SHP77 treated with DMSO at 0.1 percent for 48 hours (cell line): ENCODE measurements at regions not wholly inside any gene's neighbourhood (a gene's known extent, or its start where the extent isn't known, plus 50 kb on each side); places are given as distances from the start of the nearest gene placed in this dataset.
A peak's percentile ranks its signal among the peaks of the same experiment; 100 is the strongest.
"Not testable (repeated sequence)": the region's sequence is repeated elsewhere in the genome, so short reads cannot be mapped to it uniquely, and the experiment has no call there.

ENCODE experiments used
- DNase-seq: peaks from one replicate; lab custom pipeline; 2025; lab: John Stamatoyannopoulos, UW

DNA sequence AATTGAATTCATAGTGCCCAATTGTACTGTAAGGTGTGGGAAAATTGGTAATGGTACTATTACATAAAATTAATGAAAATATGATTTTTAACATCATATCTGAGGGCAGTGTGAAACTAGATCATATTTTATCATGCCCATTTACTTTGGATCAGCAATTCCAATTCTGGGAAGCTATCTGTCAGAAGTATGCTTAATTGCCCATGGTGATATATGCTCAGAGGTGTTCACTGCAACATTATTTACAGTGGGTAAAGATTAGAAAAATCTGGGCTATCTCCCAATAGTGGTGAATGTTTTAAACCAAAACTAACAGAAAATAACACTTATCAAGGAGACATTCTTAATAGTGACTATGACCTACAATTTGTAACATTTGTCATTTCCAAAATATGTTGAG, 1260.0 kb downstream of the BRINP3 start:
- no peak for DNase-seq

DNA sequence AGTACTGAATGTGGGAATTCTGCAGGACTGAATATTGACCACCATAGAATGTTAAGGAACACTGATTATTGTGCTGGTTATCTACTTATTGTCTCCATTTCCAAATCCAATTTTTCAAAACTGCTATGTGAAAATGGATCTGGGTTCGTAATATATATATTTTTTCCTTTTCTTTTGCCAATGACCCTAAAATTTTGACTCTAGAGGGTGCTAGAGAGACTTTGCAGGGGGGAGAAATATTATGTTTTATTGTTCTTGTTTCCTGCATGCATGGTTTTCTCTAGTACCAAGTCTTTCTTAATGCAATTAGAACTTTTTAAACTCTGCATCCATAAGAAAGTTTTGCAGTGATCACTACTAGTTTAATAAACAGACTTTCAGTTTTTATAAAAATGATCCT, 1256.9 kb downstream of the BRINP3 start:
- DNase-seq = no peak

DNA sequence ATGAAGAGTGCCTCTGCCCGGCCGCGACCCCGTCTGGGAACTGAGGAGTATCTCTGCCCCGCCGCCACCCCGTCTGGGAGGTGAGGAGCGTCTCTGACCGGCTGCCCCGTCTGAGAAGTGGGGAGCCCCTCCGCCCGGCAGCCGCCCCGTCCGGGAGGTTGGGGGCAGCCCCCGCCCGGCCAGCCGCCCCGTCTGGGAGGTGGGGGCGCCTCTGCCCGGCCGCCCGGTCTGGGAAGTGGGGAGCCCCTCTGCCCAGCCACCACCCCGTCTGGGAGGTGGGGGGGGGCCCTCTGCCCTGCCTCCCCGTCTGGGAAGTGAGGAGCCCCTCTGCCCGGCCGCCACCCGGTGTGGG, 1251.9 kb downstream of the BRINP3 start:
- not testable (repeated sequence) for DNase-seq

DNA sequence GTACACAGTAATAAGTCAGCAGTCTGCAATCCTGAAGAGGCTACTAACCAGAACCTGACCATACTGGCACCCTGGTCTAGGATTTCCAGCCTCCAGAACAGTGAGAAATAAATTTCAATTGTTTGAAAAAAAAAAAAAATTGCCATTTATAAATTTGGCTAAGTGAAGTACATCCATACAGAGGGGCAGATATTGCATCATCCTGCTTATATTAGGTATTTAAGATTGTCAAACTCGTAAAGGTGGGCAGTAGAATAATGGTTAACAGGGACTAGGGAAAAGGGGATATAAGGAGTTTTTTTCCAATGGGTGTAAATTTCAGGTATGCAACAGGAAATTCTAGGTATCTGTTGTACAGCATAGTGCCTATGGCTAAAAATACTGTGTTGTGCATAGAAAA, 1250.9 kb downstream of the BRINP3 start:
- no peak for DNase-seq

DNA sequence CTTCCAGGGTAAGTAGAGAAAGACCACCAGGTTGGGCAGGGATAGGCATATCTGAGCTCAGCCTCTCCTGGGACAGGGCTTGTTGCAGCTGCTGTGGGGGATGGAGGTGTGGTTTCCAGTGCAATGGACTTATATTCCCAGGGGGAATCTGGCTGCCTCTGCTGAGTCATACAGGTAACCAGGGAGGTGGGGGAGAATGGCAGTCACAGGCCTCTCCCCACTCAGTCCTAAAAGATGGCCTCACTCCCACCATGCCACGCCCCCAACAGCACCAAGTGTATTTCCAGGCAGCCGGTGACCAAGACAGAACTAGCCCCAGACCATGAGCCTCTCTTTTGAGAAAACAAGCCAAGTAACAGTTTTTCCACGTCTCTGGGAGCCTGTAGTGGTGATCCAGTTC, 1240.7 kb downstream of the BRINP3 start:
- no peak for DNase-seq

DNA sequence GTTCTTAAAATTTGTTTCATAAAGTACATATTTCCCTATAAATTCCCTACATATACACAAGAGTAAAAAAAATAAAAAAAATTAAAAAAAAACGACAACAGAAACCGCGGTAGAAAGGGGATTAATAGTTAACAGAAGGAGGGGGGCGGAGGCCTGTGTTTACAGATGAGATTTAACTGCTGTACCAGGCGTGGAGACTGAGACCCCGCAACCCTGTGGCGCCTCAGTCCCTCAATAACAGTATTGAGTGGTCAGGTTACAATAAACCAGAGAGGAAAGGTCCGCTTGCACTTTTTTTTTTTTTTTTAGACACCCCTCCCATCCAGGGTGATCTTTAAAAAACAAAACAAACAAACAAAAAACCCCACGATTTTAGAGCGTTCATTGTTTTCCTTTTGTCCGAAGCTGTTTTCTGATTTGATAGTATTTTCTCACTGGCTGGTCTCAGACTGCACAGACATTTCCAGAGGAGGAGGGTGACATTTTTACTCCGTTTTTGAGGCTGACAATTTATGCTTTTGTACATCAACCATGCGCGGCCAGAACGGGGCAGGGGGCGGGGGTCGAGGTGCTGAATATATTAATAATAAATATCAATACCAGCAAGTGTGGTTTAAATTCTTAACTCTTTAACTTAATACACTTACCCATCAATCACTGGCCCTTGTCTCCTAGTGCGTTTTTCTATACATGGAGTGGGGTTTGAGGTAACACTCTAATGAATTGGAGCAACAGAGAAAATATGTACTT, 1223.9 kb downstream of the BRINP3 start:
- DNase-seq = no peak

DNA sequence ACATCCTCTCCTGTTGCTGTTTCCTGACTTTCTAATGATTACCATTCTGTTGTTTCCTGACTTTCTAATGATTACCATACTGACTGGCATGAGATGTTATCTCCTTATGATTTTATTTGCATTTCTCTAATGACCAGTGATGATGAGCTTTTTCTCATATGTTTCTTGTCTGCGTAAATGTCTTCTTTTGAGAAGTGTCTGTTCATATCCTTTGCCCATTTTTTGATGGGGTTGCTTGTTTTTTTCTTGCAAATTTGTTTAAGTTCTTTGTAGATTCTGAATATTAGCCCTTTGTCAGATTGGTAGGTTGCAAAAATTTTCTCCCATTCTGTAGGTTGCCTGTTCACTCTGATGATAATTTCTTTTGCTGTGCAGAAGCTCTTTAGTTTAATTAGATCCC, 1216.5 kb downstream of the BRINP3 start:
- DNase-seq = not testable (repeated sequence)

DNA sequence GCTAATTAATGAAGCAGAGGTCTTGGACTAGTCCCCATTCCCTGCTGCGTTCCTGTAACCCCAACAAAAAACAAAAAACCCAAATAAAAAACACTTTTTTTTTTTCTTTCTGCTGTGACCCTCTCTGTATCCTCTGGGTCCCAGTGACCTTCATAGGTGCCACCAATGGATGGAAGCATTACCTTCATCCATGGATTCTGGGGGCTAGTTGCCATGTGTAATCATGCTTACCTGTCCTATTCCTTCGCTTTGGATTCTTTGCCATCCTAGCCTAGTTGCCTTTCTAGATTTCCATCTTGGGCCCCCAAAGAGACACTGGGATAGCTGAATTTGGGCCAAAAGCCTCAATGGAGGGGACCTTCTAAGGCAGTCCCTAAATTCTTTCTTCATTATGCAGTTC, 1208.7 kb downstream of the BRINP3 start:
- no peak for DNase-seq

DNA sequence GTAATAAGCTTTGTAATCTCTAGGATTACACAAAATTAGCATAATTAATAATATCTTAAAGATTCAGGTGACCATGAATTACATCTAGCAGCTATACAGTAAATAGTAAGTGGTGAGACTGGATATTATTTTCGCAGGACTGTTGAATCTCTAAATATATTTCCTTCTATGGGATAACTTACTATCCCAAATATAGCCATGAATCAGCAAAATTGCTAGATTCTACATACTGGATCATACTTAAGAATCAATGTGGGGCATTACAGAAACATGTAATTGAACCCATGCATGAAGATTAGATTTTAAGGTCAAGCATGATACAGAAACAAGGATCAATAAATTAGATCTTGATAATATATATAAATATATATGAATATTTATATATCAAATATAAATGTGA, 1203.4 kb downstream of the BRINP3 start:
- DNase-seq = no peak

DNA sequence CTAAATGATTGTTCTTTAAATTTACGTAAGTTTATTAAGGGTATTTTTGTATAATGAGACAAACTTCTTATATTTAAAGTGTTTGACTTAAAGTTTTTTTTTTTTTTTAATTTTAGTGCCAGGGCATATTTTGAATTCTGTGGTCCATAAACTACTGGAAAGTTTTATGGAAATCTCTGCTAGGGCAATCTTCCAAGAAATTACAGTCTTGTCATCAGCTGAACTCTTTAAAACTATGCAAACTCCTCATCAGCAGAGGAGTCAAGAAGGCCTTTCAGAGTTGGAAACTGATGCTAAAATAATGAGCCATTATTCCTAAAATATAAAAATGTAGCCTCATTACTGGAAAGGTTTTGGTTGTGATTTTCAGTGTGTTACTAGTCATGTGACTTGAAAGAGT, 1201.9 kb downstream of the BRINP3 start:
- no peak for DNase-seq

DNA sequence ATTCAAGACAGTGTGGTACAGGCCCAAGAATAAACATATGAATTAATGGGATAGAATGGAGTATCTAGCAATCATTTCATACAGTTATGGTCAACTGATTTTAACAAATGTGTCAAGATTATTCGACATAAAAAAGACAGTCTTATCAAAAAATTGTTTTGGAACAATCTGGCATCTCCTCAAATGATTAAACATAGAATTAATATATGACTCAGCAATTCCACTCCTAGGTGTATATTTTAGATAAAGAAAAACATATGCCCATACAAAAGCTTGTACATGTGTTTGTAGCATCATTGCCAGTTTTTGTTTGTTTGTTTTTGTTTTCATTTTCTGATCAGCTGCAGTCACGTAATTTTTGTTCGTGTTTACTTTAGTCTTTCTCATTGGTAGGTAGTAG, 1188.3 kb downstream of the BRINP3 start:
- no peak for DNase-seq

DNA sequence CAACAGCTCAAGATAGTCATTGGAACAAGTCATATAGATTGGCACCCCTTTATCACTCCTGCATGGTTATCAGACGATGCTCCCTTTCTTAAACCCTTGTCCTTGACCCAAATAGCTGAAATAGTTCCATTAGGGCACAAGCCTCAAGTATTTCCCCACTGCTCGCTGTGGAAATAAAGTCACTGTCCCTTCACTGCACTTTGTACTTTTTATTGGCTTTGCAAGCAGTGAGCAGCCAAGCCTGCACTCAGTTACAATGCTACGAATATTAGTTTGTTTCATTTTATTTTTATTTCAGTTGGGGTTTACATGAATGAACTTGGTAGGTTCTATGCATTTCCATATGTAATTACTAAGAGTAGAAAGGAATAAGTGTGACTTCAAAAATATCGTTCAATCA, 1176.4 kb downstream of the BRINP3 start:
- no peak for DNase-seq

DNA sequence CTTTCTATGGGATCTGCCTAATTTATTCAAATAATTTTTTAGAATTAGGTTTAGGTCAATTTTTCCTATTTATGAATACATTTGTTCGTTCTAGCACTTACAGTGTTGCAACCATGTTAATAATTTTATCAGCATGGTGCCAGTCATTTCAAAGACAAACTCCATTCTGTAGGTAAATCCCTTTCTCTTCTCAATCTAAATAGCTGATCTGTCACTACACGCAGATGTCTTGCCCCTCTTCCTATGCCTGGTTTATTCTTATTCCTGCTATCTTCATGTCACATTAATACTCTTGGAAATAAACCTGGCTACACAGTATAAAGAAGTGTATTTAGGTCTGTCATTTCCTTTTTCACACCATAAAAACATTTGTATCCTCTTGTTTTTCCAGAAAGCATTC, 1172.4 kb downstream of the BRINP3 start:
- DNase-seq = no peak

DNA sequence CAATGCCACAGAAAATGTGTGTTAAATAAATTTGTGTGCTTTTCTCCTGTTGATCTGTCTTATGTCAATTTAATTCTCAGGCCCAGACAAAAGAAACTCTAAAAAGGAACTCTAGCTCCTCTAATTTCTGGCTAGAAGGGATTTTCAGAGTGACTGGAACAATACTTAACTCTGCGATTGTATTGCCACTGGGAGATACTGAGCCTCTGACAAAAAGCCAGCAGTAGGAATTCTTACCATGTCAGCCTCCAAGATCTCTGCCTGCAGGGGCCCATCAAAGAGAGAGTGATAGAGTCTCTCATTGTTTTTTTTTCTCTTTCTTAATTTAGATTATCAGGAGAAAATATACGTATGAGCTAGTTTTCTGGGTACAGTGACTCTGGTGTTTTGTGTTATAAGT, 1165.7 kb downstream of the BRINP3 start:
- no peak for DNase-seq

DNA sequence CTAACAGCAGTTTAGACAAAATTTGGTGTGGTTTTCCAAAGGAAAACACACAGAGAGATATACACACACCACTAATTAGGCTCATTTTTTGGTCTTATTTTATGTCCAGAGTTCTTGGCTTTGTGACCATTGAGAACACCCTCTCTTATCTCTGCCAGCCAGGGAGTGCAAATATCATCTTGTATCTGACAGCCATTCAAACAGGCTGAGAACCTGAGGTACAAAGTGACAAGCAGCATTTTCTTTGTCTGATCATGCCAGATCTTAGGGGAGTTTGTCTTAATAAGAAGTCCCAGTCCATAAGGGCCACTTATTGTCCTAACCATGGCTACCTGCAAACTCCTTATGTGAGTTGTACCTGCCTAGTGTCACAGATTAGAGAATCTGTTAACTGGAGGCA, 1165.2 kb downstream of the BRINP3 start:
- DNase-seq = no peak

DNA sequence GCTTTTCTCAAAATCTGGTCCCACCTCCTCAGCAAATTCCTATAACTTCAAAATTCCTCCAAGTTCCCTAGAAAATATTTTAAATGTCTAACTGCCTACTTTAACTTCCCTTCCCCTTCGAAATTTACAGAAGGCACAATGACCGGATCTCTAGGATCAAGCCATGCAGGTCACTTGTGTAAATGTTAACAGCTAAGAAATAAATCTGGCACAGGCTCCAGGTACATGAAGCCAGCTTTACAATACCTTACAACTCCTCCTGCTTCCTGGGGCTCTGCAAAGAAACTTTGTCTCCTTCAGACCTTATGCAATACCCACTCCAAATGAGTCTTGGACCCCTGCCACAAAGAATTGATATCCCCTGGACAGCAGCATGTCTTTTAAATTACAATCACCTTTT, 1164.2 kb downstream of the BRINP3 start:
- DNase-seq = no peak

DNA sequence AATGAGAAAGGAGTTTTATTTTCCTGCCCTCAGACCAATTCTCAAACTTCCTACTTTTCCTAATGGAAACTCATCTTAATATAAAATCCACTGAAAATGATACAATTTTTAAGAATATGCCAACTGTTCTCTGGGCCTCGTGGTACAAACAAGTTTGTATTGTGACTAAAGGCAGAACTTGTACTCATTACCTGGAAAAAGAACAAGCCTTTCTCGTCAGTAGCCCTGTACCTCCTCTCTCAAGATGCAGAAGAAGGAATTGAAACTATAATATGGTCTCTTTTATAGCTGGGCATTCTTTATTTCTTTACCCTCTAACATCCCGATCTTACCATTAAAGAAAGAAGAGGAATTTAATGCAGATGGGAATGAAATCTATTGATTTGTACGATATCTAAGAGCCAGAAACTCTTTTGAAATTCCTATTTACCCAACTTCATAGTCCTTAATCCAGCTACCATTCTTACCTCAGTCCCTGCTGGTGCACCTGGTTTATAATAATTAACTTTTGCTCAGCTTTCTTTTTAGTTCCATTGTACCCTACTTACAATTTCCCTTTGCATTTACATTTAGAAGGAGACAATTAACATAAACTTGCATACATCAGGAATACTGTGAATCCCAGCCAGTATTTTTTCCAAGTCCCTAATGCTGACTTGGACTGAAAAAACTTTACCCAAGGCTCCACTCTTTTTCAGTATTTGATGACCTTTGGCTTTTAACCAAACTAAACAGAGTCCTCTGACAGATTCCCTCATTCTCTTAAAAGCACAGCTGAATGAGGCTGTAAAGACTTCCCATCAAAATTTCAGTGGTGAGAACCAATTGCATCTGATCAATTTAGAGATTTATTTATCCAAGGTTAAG, 1162.4 kb downstream of the BRINP3 start:
- DNase-seq = no peak

DNA sequence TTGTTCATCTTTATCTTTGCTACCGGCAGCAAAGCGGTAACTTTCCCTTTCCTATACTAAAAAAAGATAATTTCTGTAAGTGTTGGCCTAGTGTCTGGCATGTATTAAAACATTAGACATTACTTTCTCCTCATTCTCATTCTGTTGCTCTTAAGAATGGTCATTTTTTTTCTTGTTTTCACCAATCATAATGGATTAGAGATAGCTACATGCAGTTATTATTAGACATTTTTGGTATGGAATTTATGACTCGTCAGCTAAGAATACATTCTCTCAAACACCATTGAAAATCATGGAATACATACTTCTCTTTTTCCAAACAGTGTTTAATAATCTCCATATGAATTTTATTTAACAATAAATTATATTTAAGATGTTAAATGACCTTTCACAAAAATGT, 1154.6 kb downstream of the BRINP3 start:
- no peak for DNase-seq

DNA sequence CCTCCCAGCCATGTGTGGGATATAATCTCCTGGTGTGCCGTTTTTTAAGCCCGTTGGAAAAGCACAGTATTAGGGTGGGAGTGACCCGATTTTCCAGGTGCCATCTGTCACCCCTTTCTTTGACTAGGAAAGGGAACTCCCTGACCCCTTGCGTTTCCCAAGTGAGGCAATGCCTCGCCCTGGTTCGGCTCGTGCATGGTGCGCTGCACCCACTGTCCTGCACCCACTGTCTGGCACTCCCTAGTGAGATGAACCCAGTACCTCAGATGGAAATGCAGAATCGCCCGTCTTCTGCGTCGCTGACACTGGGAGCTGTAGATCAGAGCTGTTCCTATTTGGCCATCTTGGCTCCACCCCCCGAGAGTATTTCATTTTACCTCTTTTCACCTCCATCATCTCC, 1146.6 kb downstream of the BRINP3 start:
- not testable (repeated sequence) for DNase-seq

DNA sequence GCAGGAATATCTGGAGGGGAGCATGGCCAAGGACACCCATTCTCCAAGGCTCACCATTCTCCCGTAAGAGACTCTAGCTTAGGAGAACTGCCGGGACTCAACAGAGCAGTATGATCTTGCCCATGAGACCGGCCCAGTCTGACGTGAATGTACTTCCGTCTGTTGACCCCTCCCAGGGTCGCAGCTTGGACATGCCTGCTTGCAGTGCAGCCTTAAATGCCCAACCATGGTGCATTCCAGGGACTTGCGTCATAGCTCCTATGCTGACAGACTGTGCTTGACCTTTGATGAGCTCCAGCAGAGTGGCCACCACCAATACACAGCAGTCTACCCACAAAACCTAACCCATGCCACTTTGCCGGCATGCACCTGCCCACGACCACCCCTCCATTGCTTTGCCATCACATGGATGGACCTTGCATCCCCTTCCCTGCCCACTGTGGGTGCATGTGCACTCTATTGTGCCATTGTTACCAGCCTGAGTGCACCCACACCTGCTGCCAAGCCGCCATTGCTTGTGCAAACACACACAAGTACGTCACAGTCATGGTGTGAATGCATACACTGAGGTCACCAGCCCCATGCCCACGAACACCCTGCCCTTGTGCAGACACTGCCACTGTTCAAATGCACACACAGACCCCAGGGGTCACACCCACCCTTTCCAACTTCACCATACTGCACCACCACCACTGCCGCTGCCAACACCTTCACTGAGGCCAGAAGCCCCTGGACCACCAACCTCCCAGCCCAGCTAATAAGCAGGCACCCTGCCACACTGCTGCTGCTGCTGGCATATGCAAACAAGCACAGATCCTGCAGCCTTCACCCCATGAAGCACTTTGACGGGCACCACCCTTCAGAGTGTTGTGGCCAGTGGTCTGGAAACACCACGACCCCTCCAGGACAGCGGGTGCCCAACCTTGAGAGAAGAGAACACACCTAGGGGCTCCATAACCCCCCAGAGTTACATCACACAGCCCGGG, 1141.3 kb downstream of the BRINP3 start:
- no peak for DNase-seq

DNA sequence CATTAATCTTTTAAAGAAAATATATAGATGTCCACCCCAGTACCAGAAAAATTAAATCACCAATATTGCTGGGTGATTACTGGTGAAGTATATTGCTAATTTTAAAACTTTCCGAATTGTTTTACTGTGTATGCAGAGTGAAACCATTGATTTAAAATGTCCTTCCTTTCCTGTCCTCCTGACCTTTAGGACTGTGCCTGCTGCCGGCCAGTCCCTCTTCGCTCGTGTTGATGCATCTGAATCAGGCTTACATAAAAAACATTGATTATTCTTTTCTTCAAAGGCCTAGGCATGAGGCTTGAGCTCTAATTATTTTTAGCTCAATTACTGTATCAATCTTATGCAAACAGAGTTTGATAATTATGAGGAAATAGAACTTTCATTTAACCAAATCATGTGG, 1128.1 kb downstream of the BRINP3 start:
- DNase-seq = peak; percentile 41

DNA sequence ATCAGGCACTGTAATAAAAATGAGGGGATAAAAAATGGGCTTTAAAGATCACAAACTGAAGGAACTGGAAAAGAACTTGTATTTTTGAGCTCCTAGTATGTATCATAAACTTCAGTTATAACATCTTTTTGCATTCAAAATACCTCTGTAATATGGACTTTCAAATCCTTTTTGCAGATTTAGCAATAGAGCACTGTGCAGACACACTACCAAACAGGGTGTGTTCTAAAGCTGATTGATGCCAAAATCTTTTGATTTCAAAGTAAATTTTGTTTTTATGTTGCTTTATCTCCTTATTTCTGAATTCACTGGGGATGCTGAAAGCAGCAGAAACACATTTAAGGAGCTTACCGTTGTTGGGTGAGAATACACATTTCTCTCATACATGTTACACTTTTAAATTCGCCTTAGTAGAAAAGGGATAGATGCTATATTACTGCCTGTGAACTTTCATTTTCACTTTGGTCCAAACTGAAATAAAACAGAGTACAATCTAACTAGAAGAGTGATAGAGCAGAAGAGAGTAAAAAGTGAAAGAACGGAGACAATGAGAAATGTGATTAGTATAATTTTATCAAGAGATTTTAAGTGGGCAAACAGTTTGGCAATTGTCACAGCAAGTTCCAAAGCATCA, 1126.6 kb downstream of the BRINP3 start:
- DNase-seq = peak; percentile 57
